ENCODE measurements at regions not wholly inside any gene's neighbourhood (a gene's known extent, or its start where the extent isn't known, plus 50 kb on each side); places are given as distances from the start of the nearest gene placed in this dataset.

GRCh38 chr5:92641031-92641962, 939.7 kb downstream of the NR2F1-AS1 start:
- TF ChIP-seq CTCF (IDR thresholded peaks at IDR 0.05) (no peak), POLR2A (IDR thresholded peaks at IDR 0.05) (no peak)
